ENCODE measurements at regions not wholly inside any gene's neighbourhood (a gene's known extent, or its start where the extent isn't known, plus 50 kb on each side); places are given as distances from the start of the nearest gene placed in this dataset.

- TF ChIP-seq CTCF (IDR thresholded peaks at IDR 0.05) (no peak), POLR2A (IDR thresholded peaks at IDR 0.05) (no peak)
Measured at GRCh38 chr3:118231578-118231977, 803.1 kb downstream of the IGSF11 start.

All from Peyer's patch (tissue), 4 donors.